ENCODE measurements at regions not wholly inside any gene's neighbourhood (a gene's known extent, or its start where the extent isn't known, plus 50 kb on each side); places are given as distances from the start of the nearest gene placed in this dataset.
A peak's percentile ranks its signal among the peaks of the same experiment; 100 is the strongest.

DNA sequence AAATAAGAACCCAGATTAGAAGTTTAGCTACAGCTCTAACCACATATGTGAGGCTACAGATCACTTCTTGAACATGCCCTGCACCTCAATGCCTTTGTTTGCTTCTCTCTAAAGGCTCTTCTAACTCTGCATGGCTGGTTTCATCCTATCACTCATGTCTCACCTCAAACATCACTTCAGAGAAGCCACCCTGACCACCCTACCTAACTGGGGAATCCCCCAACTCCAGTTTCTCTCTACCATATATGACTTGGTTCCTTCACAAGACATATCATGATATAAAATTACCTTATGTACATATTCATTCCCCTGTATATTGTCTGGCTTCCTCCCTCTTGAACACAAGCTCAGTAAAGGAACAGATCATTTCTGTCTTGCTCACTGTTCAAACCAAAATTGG lies 250.2 kb upstream of the GRIP1 start:
- in situ Hi-C loops (cut with HindIII; ENCODE audit: low pct_unique_long_range_greater_than_20kb, low sequenced_read_pairs) = no loop called here
- DNase-seq (ENCODE audit: low read depth, low spot score) = no peak

GRCh38 chr12:66931091-66931490 lies 252.2 kb upstream of the GRIP1 start:
- in situ Hi-C loops (cut with HindIII; ENCODE audit: low pct_unique_long_range_greater_than_20kb, low sequenced_read_pairs) = no loop called here
- no peak for DNase-seq (ENCODE audit: low read depth, low spot score)

DNA sequence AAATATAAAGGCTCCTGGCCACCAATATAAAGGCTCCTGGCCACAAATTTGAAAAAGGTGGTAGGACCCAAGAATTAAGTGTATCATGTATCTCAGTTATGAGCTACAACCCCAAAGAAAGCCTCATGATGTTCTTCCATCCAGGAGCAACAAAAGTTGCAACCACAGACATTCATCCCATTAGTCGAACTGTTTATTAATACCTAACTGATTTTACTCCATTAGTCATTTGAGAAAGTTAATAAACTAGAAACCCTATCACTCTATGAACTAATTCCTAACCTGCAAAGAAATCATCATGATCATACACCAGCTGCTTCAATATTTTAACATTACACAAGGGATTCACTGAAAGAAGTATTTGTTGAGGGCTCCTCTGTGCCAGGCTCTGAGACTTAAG lies 253.2 kb upstream of the GRIP1 start:
- in situ Hi-C loops (cut with HindIII; ENCODE audit: low pct_unique_long_range_greater_than_20kb, low sequenced_read_pairs) = no loop called here
- no peak for DNase-seq (ENCODE audit: low read depth, low spot score)

- in situ Hi-C loops (cut with HindIII; ENCODE audit: low pct_unique_long_range_greater_than_20kb, low sequenced_read_pairs) = no loop called here
- DNase-seq (ENCODE audit: low read depth, low spot score) = no peak
Observed at GRCh38 chr12:66934302-66935062, 255.6 kb upstream of the GRIP1 start.

DNA sequence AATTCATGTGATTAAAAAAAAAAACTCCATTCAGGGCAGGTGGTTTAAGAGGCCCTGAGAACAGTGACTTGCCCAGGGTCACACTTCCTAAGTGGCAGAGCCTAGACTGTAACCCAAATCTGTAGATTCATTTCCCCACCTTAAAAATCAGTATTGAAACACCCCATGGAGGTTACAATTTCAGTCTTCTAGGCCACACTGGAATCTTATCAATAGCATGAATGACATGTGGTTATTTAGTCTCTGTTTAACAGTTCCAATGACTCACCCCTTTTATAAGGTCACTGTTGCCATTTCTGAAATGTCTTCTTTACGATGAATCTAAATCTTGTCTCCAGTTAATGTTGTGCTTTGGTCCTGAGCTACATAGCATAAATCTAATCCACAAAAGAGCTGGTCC lies 262.3 kb upstream of the GRIP1 start:
- in situ Hi-C loops (cut with HindIII; ENCODE audit: low pct_unique_long_range_greater_than_20kb, low sequenced_read_pairs) = no loop called here

DNA sequence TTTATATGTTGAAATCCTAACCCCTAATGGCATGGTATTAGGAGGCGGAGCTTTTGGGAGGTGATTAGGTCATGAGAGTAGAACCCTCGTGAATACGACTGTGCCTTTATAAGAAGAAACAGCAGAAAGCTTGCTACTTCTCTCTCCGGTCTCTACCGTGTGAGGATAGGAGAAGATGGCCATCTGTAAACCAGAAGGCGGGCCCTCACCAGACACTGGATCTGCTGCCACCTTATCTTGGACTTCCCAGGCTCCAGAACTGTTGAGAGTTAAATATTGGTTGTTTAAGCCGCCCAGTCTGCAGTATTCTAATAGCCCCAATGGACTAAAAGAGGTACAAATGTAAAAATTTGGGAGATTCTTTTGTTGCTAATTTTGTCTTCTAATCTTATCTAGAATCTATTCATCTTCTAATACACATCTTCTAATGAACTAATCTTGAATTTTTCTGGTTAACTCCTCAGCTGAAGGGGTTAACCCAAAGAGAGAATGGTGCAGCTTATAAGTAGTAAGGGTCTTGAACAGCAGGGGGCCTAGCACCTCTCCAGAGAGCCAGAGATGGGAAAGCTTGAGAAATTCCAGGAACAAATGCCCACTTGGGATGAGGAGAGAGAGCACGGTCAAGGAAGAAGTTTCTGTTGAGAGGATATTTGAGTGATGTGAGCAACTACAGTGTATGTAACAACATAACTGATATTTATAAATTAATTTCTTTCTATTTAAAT lies 264.0 kb upstream of the GRIP1 start:
- DNase-seq (ENCODE audit: low read depth, low spot score) = peak; percentile 4
- in situ Hi-C loops (cut with HindIII; ENCODE audit: low pct_unique_long_range_greater_than_20kb, low sequenced_read_pairs) = no loop called here

More for the DNA sequence above, 262.3 kb upstream of the GRIP1 start:
- DNase-seq (ENCODE audit: low read depth, low spot score) = no peak

DNA sequence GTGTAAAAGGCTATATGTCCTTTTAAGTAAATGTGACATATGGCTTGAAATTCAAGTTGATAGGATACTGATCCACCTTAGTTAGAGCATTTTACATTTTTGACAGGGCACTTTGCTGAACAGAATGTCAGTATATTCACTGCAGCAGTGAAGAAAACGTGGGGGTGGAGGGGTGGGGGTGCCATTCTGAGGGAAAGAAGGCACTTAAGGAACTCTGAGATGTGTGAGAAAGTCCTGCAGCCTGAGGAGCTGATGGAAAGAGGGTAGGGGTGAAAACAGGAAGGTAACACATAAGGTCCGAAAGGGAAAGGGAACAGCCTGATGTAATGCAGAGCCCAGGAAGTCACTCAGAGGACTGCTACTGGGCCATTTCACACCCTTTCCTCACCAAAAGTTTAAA lies 265.5 kb upstream of the GRIP1 start:
- in situ Hi-C loops (cut with HindIII; ENCODE audit: low pct_unique_long_range_greater_than_20kb, low sequenced_read_pairs) = no loop called here
- DNase-seq (ENCODE audit: low read depth, low spot score) = no peak

DNA sequence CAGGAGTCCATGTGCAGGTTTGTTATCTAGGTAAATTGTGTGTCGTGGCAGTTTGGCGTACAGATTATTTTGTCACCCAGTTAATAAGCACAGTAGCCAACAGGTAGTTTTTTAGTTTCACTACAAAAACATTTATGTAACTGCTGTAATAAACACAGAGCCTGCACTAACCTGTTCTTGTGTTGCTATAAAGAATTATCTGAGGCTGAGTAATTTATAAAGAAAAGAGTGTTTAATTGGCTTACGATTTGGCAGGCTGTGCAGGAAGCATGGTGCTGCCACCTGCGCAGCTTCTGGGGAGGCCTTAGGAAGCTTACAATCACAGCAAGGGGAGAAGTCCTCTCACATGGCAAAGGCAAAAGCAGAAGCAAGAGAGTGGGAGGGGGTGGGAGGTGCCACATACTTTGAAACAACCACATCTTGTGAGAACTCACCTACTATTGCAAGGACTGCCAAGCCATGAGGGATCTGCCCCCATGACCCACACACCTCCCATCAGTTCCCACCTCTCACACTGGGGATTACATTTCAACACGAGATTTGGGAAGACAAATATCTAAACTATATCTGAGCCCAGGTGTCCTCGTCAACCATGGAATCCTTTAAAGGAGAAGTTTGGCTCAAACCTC lies 266.4 kb upstream of the GRIP1 start:
- in situ Hi-C loops (cut with HindIII; ENCODE audit: low pct_unique_long_range_greater_than_20kb, low sequenced_read_pairs) = no loop called here

GRCh38 chr12:66947119-66947518 lies 268.2 kb upstream of the GRIP1 start:
- in situ Hi-C loops (cut with HindIII; ENCODE audit: low pct_unique_long_range_greater_than_20kb, low sequenced_read_pairs) = no loop called here
- DNase-seq (ENCODE audit: low read depth, low spot score) = no peak

More for the DNA sequence above, 266.4 kb upstream of the GRIP1 start:
- no peak for DNase-seq (ENCODE audit: low read depth, low spot score)

DNA sequence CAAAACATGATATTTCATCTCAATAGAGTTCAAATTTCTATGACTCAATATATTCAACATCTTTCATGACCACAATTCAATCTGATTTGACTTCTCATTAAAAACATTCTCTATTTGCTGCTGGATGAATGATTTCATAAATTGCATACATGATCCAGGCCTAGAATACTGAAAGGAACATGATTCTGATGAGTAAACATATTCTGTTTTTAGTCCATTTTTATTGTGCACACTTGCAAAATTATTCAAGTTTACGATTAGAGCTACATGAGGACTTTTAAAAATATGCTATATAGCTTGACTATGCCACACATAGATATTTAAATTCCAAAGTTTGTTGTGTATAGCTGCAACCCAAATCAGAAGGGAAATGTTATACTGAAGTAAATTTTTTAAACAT lies 273.8 kb upstream of the GRIP1 start:
- in situ Hi-C loops (cut with HindIII; ENCODE audit: low pct_unique_long_range_greater_than_20kb, low sequenced_read_pairs) = no loop called here
- DNase-seq (ENCODE audit: low read depth, low spot score) = no peak

DNA sequence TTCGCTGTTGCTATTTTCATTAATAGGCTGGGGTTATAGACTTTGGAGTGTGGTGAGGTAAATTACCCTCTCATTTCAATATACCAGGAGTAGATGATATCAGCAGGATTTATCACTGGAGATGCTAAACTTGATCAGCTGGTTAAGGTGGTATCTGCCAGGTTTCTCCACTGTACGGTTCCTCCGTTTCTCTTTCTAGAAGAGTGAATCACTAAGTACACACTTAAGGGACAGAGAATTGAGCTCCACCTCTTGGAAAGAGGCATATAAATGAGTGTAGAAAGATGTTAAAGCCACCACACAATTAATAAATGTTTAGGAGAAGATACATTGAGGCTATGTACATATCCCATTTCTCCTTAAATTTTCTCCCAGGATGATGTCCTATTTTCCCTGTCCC lies 277.4 kb upstream of the GRIP1 start:
- in situ Hi-C loops (cut with HindIII; ENCODE audit: low pct_unique_long_range_greater_than_20kb, low sequenced_read_pairs) = no loop called here
- DNase-seq (ENCODE audit: low read depth, low spot score) = no peak

DNA sequence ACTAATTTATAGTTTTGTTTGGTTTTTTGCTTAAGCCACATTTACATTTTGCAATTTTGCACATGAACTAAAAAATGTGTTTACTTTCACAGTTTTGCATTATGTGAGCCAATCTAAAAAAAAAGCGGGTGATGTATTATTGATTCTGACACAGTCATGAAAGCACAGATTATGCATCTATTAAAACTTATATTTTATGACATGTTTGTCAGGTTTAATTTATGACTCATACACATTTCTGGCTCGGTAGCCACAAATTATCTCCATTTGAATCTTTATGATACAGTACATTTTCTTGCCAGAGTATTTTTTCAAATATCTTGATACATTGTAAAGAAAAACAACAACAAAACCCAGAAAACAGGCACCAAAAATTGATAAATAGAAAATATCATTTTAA lies 280.4 kb upstream of the GRIP1 start:
- in situ Hi-C loops (cut with HindIII; ENCODE audit: low pct_unique_long_range_greater_than_20kb, low sequenced_read_pairs) = no loop called here
- DNase-seq (ENCODE audit: low read depth, low spot score) = no peak

DNA sequence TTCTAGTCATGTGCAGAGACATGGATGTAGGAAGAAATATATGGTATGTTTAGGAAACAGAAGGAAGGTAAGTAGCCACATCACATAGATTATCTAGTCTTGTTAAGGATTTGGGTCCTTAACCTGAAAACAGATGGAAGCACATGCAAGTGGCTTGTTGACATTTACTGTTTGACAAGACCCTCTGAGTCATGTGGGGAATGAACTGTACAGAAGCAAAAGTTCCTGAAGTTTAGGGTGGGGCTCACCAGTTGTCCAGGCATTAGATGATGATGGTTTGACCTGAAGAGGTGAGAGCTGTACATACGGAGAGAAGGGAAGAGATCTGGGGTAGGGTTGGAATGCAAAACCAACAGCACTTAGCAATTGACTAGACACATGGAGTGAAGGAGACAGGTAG lies 281.1 kb upstream of the GRIP1 start:
- in situ Hi-C loops (cut with HindIII; ENCODE audit: low pct_unique_long_range_greater_than_20kb, low sequenced_read_pairs) = no loop called here
- DNase-seq (ENCODE audit: low read depth, low spot score) = no peak

- DNase-seq (ENCODE audit: low read depth, low spot score) = no peak
- in situ Hi-C loops (cut with HindIII; ENCODE audit: low pct_unique_long_range_greater_than_20kb, low sequenced_read_pairs) = no loop called here
Observed at GRCh38 chr12:66960704-66961690, 282.1 kb upstream of the GRIP1 start.

- in situ Hi-C loops (cut with HindIII; ENCODE audit: low pct_unique_long_range_greater_than_20kb, low sequenced_read_pairs) = no loop called here
Observed at GRCh38 chr12:66962290-66962689, 283.4 kb upstream of the GRIP1 start.

DNA sequence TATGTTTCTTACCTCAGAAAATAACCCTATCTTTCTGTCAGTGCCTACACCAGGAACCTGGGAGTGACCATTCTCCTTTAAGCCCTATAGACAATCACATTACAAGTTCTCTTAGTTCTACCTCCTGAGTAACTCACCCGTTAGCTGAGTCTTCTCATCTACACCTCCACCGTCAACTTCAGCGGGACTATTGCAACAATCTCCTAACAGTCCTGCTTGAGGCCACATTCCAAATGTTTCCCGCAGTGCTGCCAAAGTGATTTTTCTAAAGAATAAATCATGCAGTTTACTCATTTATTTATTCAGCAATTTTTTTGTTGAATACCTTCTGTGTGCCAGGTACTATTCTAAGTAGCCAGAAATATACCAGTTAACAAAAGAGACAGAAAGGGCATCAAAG lies 285.0 kb upstream of the GRIP1 start:
- no peak for DNase-seq (ENCODE audit: low read depth, low spot score)

More at GRCh38 chr12:66962290-66962689, 283.4 kb upstream of the GRIP1 start:
- DNase-seq (ENCODE audit: low read depth, low spot score) = no peak

GRCh38 chr12:66964629-66965028 lies 285.8 kb upstream of the GRIP1 start:
- in situ Hi-C loops (cut with HindIII; ENCODE audit: low pct_unique_long_range_greater_than_20kb, low sequenced_read_pairs) = no loop called here
- DNase-seq (ENCODE audit: low read depth, low spot score) = no peak

More for the DNA sequence above, 285.0 kb upstream of the GRIP1 start:
- in situ Hi-C loops (cut with HindIII; ENCODE audit: low pct_unique_long_range_greater_than_20kb, low sequenced_read_pairs) = no loop called here

- in situ Hi-C loops (cut with HindIII; ENCODE audit: low pct_unique_long_range_greater_than_20kb, low sequenced_read_pairs) = no loop called here
- no peak for DNase-seq (ENCODE audit: low read depth, low spot score)
Observed at GRCh38 chr12:66965621-66966020, 286.7 kb upstream of the GRIP1 start.

Data from SK-MEL-5 (cell line).